Inflammatory macrophage (primary cell): ENCODE measurements at regions not wholly inside any gene's neighbourhood (a gene's known extent, or its start where the extent isn't known, plus 50 kb on each side); places are given as distances from the start of the nearest gene placed in this dataset.

Experiments
- DNase-seq, 2 donors: peaks; one replicate each; pipeline ENCODE4 v3.0.0-alpha.2; 2020 to 2022

DNA sequence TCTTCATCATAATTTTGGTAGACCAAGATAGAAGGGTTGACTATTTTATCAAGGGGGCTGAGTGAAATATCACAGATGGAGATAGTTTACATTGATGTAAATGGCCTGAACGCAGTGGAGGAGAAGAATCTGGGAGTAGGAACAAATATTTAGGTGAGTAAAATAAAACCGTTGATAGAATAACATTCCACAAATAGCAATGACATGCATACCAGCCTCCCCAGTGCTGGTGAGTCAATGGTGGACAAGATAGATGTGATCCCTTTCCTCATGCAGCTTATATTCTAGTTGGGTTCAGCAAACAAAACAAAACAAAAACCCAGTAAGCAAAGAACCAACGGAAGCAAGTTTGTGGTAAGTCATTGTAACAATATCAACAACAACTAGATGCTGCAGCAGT, 385.2 kb downstream of the FAM170A start:
- no peak for DNase-seq

DNA sequence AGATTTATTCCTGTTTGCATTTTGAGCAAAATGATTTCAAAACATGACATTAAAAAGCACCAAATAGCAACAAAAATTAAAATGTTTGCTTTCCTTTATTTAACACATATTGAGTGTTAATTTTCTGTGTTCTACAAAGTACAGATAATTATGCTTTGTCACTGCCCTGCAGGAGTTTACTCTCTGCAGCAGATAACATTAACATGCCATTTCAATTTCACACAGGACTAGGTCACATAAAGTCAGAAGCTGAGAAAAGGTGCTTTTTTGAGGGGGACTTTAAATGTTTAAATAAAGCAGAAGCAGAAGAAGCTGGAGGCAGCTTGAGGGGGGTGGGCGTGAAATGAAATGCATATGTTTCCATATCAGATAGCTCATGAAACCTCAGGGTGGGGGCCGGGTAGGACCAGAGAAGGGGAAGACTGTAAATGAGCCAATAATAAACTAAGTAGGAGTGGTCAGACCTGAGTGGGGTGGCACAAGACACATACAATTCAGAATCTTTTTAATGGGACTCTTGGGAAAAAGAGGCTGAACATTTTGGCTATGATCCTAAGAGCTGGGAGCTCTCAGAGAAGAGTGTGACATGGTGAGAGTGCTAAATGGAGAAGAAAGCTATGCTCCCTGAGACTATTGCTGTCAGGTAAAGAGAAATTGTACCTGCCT, 387.5 kb downstream of the FAM170A start:
- peak in 1 of 2 donors; percentile 6 for DNase-seq

DNA sequence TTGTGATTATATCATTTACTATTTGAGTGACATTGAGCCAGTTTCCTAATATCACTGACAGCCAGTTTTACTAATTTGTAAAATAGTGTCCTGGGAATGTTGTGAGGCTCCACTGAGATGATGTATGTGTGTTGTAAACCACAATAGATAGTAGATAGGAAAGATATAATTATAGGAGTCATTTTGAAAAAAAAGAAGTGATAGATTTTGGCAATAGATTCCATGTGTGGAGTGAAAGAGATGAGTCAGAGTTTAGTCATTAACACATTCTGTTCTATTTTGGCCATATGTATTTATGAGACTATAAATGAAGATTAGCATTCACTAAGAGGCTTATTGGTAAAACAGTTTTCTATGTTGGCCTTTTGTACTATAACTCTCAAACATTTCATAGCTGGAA, 388.2 kb downstream of the FAM170A start:
- DNase-seq, result no peak

- DNase-seq, result no peak
These were observed 405.8 kb downstream of the FAM170A start for GRCh38 chr5:120035181-120035580.

DNA sequence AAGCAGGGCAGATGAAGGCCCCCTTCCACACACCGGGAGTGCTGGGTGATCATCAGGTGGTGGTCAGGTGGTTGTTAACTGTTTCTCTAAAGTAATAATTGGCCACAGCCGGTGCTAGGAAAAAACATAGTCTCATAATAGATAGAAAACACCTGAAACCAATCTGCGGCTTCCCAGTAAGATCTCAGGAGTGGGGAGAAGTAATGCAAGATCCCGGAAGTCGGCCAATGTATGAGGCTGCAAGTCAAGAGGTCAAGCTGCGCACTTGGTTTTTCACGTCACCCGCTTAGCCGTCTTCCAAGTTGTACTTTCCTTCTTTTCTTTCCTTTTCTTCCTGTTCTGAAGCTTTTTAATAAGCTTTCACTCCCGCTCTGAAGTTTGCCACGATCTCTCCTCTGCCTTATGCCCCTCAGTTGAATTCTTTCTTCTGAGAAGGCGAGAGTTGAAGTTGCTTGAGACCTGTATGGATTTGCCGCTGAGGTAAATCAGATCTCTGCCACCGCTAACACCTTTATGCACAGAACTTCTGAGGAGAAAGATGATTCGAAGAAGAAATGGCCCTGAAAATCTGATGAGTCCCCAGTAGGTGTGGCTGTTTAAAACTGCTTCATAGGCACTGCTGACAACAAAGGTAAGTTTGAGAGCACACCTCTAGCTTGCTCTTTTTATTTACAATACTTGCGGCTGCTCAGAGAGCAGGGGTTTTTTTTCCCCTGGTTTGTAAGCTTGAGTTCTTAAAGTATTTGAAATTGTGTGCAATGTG, 406.6 kb downstream of the FAM170A start:
- no peak for DNase-seq

DNA sequence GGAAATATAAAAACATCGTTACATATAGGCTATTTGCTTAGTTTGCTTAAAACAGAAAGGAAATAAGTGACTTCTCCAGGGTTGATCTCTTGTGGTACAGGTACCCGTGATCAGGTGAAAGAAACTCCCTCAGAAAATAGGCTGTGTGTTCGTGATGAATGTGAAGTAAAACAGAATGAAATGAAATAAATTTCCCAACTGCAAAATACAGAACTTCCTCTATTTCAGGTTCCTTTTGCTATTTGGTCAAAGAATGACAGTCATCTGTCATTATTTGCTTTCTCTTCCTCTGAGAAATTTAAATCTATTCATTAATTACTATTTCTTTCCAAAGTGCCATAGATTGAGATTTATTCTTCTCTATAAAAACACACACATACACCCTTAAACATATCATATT, 408.1 kb downstream of the FAM170A start:
- peak; percentile 19 to 74 for DNase-seq

- DNase-seq, result no peak
These were observed 409.8 kb downstream of the FAM170A start for GRCh38 chr5:120039111-120039510.

GRCh38 chr5:120043431-120043830, 414.1 kb downstream of the FAM170A start:
- peak; percentile 14 to 47 for DNase-seq

DNA sequence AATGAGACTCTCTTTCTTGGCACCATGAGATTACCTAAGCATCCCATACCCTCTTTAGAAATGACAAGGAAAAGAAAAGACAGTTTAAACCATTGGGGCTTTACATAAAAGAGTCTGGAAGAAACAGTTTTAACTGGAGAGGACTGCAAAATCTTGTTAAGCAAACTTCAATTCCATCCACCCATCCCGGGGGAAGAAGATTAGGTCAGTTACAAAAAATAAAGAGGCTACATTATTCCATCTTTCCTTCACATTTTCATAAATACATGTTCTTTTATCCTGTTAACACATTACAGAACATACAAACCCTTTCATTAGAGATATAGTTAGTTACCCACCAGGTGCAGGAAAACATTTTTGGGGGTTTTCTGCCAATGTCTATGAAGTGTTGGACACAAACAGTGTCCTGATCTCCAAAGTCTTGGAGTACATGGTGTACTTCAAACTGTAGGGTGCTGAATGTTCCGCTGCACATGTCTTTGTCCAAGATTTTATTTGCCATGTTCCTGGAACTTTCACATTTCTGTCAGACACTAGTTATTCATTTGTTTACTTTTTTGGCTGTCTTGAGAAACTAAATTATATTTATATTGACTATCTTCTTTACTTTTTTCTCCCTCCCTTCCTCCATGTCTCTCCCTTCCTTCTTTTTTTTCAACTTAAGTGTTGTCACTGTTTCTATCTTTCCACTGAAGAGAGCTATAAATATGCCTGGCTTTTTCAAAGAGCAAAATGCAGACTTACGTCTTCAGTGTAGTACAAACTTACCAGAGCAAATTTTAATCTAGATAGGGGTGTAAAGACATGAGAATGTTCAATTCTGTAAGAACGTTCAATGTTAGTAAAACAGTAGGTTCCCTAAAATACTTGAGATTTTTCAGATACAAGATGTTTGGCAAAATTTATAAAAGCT, 410.9 kb upstream of the PRR16 start:
- no peak for DNase-seq

DNA sequence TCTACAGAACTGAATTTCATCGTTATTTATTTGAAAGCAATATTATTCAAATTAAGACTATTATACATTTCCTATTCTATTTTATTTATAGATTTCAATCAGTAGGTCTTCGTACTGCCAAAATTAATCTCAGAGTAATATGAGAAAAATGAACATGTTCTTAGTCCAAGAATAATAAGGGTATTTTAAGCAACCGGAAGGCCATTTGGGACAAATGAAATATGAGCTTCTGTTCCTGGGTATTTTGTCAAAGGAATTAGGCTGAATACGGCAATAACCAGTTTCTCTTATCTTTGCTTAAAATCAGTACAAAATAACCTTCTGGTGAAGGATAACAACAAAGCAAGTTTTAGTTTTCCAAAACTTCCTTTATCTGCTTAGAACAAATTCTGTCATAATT, 410.3 kb upstream of the PRR16 start:
- DNase-seq, result no peak

- DNase-seq, result peak; percentile 12 to 23
These were observed 408.2 kb upstream of the PRR16 start for GRCh38 chr5:120055858-120056257.

- no peak for DNase-seq
These were observed 401.6 kb upstream of the PRR16 start for GRCh38 chr5:120062515-120062917.

DNA sequence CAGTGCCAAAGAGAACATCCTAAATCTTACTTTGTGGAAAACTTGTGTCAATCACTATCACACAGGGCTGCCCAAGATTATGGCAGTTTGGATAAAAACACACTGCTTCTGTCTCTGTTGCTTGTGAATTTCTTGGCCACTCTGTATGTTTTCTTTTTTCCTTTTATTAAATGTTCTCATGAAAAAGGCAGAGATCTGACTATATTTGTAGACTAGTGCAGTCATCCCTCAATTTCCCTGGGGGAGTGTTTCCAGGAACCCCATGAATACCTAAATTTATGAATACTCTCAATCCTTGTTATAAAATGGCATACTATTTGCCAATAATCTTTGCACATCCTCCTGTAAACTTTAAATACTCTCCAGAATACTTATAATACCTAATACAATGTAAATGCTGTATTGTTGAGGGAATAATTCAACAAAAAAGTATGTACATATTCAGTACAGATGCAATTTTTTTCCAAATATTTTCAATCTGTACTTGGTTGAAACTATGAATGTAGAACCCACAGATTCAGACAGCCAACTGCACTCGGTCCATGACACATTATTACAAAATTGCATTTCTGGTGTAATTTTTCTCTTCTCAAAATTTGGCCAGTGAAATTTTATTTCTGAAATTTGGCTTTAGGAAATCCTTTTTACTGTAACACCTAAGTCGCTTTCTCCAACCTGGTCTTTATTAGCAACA, 391.9 kb upstream of the PRR16 start:
- DNase-seq, result no peak

DNA sequence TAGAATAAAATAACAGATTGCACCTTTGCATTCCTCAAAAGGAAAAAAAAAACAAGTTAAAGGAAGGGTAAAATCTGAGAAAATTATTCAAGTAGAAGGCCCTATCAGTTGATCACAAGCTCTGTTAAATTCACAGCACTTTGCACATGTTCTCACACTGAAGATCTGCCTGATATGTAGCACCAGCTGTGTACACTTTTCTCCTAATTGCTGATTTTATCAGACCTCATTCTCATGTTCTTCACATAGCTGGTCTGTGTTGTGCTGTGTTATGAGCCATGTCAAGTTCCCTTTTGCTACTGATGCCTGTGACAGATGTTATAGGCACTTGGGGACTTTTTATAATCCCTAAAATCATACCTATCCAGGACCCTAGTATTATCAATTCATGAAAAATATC, 390.4 kb upstream of the PRR16 start:
- DNase-seq, result no peak

GRCh38 chr5:120080781-120081180, 383.3 kb upstream of the PRR16 start:
- DNase-seq, result no peak

DNA sequence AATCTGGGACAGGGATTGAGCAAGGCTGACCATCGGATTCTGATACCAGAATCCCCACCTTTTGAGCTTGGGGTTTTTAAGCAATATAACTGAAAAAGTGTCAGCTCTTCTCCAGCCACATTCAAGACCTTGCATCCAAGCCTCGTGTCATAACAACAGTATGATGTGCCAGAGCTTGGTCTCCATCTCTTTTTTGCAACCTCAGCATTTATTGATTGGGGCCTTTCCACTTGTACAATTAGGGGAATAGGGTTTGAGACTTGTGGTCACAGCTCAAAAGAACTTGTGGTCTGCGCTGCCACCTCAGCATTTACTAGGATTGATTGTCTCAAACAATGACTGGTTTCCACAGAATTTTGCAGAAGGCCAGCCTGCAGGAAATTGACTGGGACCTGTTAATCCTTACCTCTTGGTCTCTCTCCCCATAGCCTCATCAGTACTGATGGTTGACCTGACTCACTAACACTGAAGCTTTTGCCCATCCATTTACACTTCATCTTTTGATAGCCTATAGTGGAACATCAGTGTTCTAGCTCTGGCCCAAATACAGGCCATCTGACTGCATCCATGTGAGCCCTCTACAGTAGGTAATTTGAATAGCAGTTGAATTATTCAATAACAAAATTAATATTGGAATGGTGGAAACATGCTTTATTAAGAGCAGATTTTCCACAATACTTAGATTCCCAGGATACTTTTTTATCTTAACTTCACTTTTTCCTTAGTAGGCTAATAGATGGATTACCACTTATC, 381.6 kb upstream of the PRR16 start:
- DNase-seq, result no peak

DNA sequence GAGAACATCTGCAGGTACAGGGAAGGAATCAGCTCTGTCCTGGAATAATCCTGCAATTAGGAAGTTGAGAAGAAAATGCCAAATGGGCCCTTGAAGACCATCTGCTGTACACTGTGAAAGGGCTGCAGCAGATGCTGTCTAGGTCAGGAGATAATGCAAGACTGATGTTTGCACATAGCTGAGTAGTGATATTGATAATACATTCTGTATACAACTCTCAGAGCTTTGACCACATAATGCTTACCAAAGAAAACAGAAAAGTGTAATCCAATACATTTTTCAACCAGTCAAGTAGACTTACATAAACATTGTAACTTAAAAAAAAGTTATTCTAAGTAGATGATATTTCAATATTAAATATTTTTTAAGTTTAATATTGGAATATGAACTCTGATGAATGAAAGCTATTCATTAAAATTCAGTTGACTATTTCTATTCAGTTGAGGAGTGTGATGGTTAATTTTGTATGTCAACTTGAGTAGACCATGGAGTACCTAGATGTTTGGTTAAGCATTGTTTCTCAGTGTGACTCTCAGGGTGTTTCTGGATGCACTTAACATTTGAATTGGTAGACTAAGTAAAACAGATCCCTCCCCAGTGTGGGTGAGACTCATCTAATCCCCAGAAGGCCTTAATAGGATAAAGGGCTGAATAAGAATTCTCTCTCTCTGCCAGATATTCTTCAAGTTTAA, 380.1 kb upstream of the PRR16 start:
- DNase-seq, result no peak

DNA sequence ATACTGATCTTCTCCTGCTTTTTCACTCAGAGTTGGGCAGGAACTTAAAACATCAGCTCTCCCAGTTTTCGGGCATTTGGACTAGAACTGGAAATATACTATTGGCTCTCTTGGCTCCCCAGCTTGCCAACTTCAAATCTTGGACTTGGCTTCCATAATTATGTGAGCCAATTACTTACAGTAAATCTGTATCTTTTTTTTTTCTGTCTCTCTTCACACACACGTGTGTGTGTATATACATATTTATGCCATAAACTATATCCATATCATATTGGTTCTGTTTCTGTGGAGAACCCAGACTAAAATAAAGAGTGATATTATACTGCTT, 379.6 kb upstream of the PRR16 start:
- DNase-seq, result no peak

DNA sequence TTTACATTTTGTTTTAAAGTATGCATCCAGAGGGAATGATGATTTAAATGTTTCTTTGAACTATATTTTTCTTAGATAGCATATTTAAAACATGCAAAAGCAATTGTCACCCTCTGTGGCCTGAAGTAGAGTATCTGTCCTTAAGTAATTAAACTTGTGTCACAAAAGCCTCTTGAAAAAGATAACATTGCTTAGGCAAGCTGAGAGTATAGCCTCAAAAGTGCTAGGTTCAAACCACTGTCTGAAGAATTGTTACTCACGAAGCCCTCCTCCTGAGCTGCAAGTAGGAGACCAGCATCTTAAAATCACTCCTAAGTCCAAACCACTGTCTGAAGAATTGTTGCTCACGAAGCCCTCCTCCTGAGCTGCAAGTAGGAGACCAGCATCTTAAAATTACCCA, 378.0 kb upstream of the PRR16 start:
- no peak for DNase-seq

GRCh38 chr5:120088412-120088811, 375.7 kb upstream of the PRR16 start:
- no peak for DNase-seq

DNA sequence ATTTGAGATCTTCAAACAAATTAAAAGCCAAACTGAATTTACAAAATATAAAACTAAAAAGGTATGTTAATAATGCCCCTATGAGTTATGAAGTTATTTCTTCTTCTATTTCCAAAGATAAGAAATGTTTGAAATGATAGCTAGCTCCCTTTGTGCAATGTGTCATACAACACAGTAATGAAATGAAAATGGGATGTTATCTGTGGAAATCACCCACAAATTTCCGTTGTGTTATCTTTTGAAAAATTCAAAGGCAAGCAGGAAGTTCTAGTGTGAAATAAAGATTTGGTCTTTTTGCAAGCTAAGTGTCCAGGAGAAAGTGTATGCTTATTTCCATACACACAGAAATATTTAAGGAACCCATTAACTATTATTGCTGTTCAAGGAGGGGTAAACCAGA, 375.3 kb upstream of the PRR16 start:
- DNase-seq, result no peak
